Liver (tissue), 8 donors: ENCODE measurements at regions not wholly inside any gene's neighbourhood (a gene's known extent, or its start where the extent isn't known, plus 50 kb on each side); places are given as distances from the start of the nearest gene placed in this dataset.

ENCODE experiments used
- DNase-seq: peaks from one replicate; pipeline ENCODE4 v3.0.0-alpha.2; 2017; ENCODE audit warnings: low spot score
- H3K27ac ChIP-seq, 2 donors: one replicate each; pipeline ENCODE4 v1.7.0; 2013; ENCODE audit warnings: inconsistent platforms in 2 of 2, low read length in 2 of 2, control low read depth in 1 of 2, low read depth in 1 of 2, mild to moderate bottlenecking in 1 of 2
- H3K27me3 ChIP-seq, 4 donors: one replicate each; pipeline versions ENCODE4 v1.6.1 to v1.7.0; 2013; ENCODE audit warnings: low read length in 3 of 4, inconsistent platforms in 1 of 4, mild to moderate bottlenecking in 1 of 4, moderate library complexity in 1 of 4; ENCODE audit not compliant: control insufficient read depth in 4 of 4, insufficient read depth in 4 of 4
- H3K36me3 ChIP-seq, 4 donors: one replicate each; pipeline versions ENCODE4 v1.6.1 to v1.7.0; 2013; ENCODE audit warnings: low read length in 3 of 4, mild to moderate bottlenecking in 3 of 4, low read depth in 1 of 4, moderate library complexity in 1 of 4; ENCODE audit not compliant: control insufficient read depth in 4 of 4, insufficient read depth in 3 of 4
- H3K4me1 ChIP-seq, 4 donors: one replicate each; pipeline versions ENCODE4 v1.6.1 to v1.7.0; 2013; ENCODE audit warnings: low read length in 3 of 4, mild to moderate bottlenecking in 3 of 4, moderate library complexity in 1 of 4; ENCODE audit not compliant: control insufficient read depth in 4 of 4, insufficient read depth in 4 of 4
- H3K4me3 ChIP-seq, 3 donors: one replicate each; pipeline versions ENCODE4 v1.6.1 to v1.7.0; 2013; ENCODE audit warnings: low read length in 3 of 3, control low read depth in 1 of 3, low read depth in 1 of 3, mild to moderate bottlenecking in 1 of 3
- H3K9ac ChIP-seq, 2 donors: one replicate each; pipeline ENCODE4 v1.7.0; 2013; ENCODE audit warnings: low read length in 2 of 2, mild to moderate bottlenecking in 2 of 2, moderate library complexity in 2 of 2, control low read depth in 1 of 2, low read depth in 1 of 2
- H3K9me3 ChIP-seq, 4 donors: one replicate each; pipeline versions ENCODE4 v1.6.1 to v1.7.0; 2013; ENCODE audit warnings: low read length in 3 of 4; ENCODE audit not compliant: control insufficient read depth in 4 of 4
- ATF3 ChIP-seq: IDR thresholded peaks from 2 replicates; pipeline ENCODE4 v1.6.1; 2016; ENCODE audit warnings: antibody characterized with exemption
- CTCF ChIP-seq: fragments of 150-350 bp; IDR thresholded peaks from 2 replicates; pipeline ENCODE4 v1.5.1; 2017; ENCODE audit warnings: improper control_type of control experiment, low read depth, low read length; ENCODE audit not compliant: missing input control
- EGR1 ChIP-seq, 2 donors: IDR thresholded peaks; 2 replicates each; pipeline ENCODE4 v1.6.1; 2016 to 2018; ENCODE audit warnings: antibody characterized with exemption in 2 of 2, low read depth in 2 of 2
- FOXA1 ChIP-seq: IDR thresholded peaks from 2 replicates; pipeline ENCODE4 v1.6.1; 2016; ENCODE audit warnings: antibody characterized with exemption
- FOXA2 ChIP-seq: IDR thresholded peaks from 2 replicates; pipeline ENCODE4 v1.6.1; 2016; ENCODE audit warnings: antibody characterized with exemption
- GABPA ChIP-seq, 2 donors: IDR thresholded peaks in 1 of 2; conservative IDR thresholded peaks in 1 of 2; 2 replicates each; pipeline ENCODE4 v1.6.1; 2016; ENCODE audit warnings: antibody characterized with exemption in 2 of 2, mild to moderate bottlenecking in 1 of 2, moderate library complexity in 1 of 2
- HNF4A ChIP-seq, 2 donors: conservative IDR thresholded peaks; 2 replicates each; pipeline ENCODE4 v1.6.1; 2016; ENCODE audit warnings: antibody characterized with exemption in 2 of 2, mild to moderate bottlenecking in 2 of 2
- HNF4G ChIP-seq: IDR thresholded peaks from 2 replicates; pipeline ENCODE4 v1.6.1; 2016; ENCODE audit warnings: antibody characterized with exemption
- JUND ChIP-seq, 2 donors: IDR thresholded peaks; 2 replicates each; pipeline ENCODE4 v1.6.1; 2016; ENCODE audit warnings: antibody characterized with exemption in 2 of 2
- MAX ChIP-seq: IDR thresholded peaks from 2 replicates; pipeline ENCODE4 v1.6.1; 2016; ENCODE audit warnings: antibody characterized with exemption
- NR2F2 ChIP-seq: IDR thresholded peaks from 2 replicates; pipeline ENCODE4 v1.6.1; 2016; ENCODE audit warnings: antibody characterized with exemption
- RAD21 ChIP-seq, 2 donors: IDR thresholded peaks; 2 replicates each; pipeline ENCODE4 v1.6.1; 2016; ENCODE audit warnings: antibody characterized with exemption in 2 of 2, mild to moderate bottlenecking in 2 of 2
- REST ChIP-seq: IDR thresholded peaks from 2 replicates; pipeline ENCODE4 v1.6.1; 2016; ENCODE audit warnings: antibody characterized with exemption, mild to moderate bottlenecking
- RXRA ChIP-seq, 2 donors: IDR thresholded peaks; 2 replicates each; pipeline ENCODE4 v1.6.1; 2017 to 2018; ENCODE audit warnings: antibody characterized with exemption in 2 of 2, mild to moderate bottlenecking in 1 of 2
- SP1 ChIP-seq: IDR thresholded peaks from 2 replicates; pipeline ENCODE4 v1.6.1; 2018; ENCODE audit warnings: antibody characterized with exemption, mild to moderate bottlenecking
- TAF1 ChIP-seq: conservative IDR thresholded peaks from 2 replicates; pipeline ENCODE4 v1.6.1; 2016; ENCODE audit warnings: antibody characterized with exemption, mild to moderate bottlenecking
- YY1 ChIP-seq: IDR thresholded peaks from 2 replicates; pipeline ENCODE4 v1.6.1; 2016; ENCODE audit warnings: antibody characterized with exemption, mild to moderate bottlenecking
- ZBTB33 ChIP-seq: IDR thresholded peaks from 2 replicates; pipeline ENCODE4 v1.6.1; 2016; ENCODE audit warnings: antibody characterized with exemption
- WGBS: extraction: QIAGEN DNeasy Blood & Tissue Kit; methylation state at CpG from one replicate; pipeline ENCODE4 v1.1.7; 2013; 5-methylcytosine and 5-hydroxymethylcytosine counted together
- donor health status: healthy.
- donor health status: healthy.
- donor health status: healthy.
- donor health status: healthy.
- donor health status: healthy.

- TF ChIP-seq CTCF, result no peak
- TF ChIP-seq HNF4A (conservative IDR thresholded peaks at IDR 0.05), result no peak
- no peak for TF ChIP-seq EGR1 (IDR thresholded peaks at IDR 0.05; ENCODE audit: low read depth in 2 of 2)
- no peak for TF ChIP-seq TAF1
- no peak overlapping the region for H3K27ac ChIP-seq
- peaks cover 0 to 8% (median 1%) of the 10 kb centered on the region in 4 donors for H3K27me3 ChIP-seq
- no peaks in the 10 kb centered on the region for H3K36me3 ChIP-seq
- no peaks in the 10 kb centered on the region for H3K9me3 ChIP-seq
- no peak overlapping the region for H3K9ac ChIP-seq
- DNase-seq, result no peak
- 93% methylated on average over 1 of the region's 1 CpG for WGBS
- H3K4me1 ChIP-seq, result no peaks in the 10 kb centered on the region
- no peak overlapping the region for H3K4me3 ChIP-seq
Observed at GRCh38 chr9:87282538-87282937, 215.1 kb upstream of the DAPK1 start.

GRCh38 chr9:87283585-87283984, 214.1 kb upstream of the DAPK1 start:
- TF ChIP-seq TAF1, result no peak
- no peak for TF ChIP-seq RXRA (IDR thresholded peaks at IDR 0.05)
- TF ChIP-seq MAX, result no peak
- TF ChIP-seq JUND (IDR thresholded peaks at IDR 0.05), result no peak
- TF ChIP-seq GABPA (IDR thresholded peaks at IDR 0.05 in 1 of 2, conservative IDR thresholded peaks at IDR 0.05 in 1 of 2), result no peak
- no peak for TF ChIP-seq RAD21 (IDR thresholded peaks at IDR 0.05)
- TF ChIP-seq CTCF, result no peak
- TF ChIP-seq FOXA2, result no peak
- no peak for TF ChIP-seq HNF4A (conservative IDR thresholded peaks at IDR 0.05)
- no peak for TF ChIP-seq ZBTB33
- TF ChIP-seq ATF3, result no peak
- no peak for TF ChIP-seq FOXA1
- TF ChIP-seq HNF4G, result no peak
- no peak for TF ChIP-seq NR2F2
- TF ChIP-seq SP1, result no peak
- TF ChIP-seq REST, result no peak
- TF ChIP-seq EGR1 (IDR thresholded peaks at IDR 0.05; ENCODE audit: low read depth in 2 of 2), result no peak
- TF ChIP-seq YY1, result no peak
- H3K4me3 ChIP-seq, result no peak overlapping the region

More at GRCh38 chr9:87283585-87283984, 214.1 kb upstream of the DAPK1 start:
- 96% methylated on average over 4 of the region's 4 CpGs for WGBS
- no peaks in the 10 kb centered on the region for H3K4me1 ChIP-seq
- H3K9me3 ChIP-seq, result no peaks in the 10 kb centered on the region
- H3K9ac ChIP-seq, result no peak overlapping the region
- DNase-seq, result no peak
- H3K27me3 ChIP-seq, result peaks cover 0 to 8% (median 1%) of the 10 kb centered on the region in 4 donors
- H3K36me3 ChIP-seq, result no peaks in the 10 kb centered on the region
- H3K27ac ChIP-seq, result no peak overlapping the region
